ENCODE measurements at regions not wholly inside any gene's neighbourhood (a gene's known extent, or its start where the extent isn't known, plus 50 kb on each side); places are given as distances from the start of the nearest gene placed in this dataset.

DNA sequence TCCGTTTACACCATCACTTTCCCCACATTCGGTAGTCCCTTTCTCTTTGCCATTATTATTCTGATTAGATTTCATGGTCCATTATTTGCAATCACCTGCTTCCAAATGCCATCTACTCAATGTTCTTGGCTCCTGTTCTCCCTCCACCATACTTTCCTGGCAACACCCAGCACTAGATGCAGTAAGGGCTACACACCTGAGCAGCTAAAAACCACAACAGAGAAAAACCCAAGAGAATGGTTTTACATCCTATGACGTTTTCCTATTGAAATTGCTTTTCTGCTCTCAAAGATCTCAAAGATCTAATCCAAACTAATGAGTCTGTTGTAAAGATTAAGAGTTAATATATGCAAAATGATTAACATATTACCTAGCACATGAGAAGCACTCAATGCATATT, 441.3 kb downstream of the SHISA9 start:
- Mint-ChIP-seq H3K4me1 (peaks cover 2% of the 10 kb centered on the region; the same call in 1 of the 3 replicates), H3K36me3 (ENCODE audit: low read depth) (no peaks in the 10 kb centered on the region; the same call in 2 of the 3 replicates), H3K27ac (no peak overlapping the region), H3K27me3 (ENCODE audit: insufficient read depth, low read depth, poor library complexity) (no peaks in the 10 kb centered on the region), H3K4me3 (no peak overlapping the region), H3K9me3 (no peaks in the 10 kb centered on the region)
- Histone ChIP-seq H3K4me2 (peak overlapping the region; percentile 24; the same call in 1 of the 2 replicates), H3K79me2 (replicated peaks; ENCODE audit: insufficient read depth) (no peaks in the 10 kb centered on the region), H2AFZ (no peak overlapping the region), H3K27ac (ENCODE audit: low read depth) (no peak overlapping the region), H3K27me3 (ENCODE audit: insufficient read depth) (no peaks in the 10 kb centered on the region), H3K4me3 (no peak overlapping the region), H4K20me1 (replicated peaks; ENCODE audit: insufficient read depth) (no peaks in the 10 kb centered on the region), H3K36me3 (ENCODE audit: insufficient read depth) (no peaks in the 10 kb centered on the region), H3K4me1 (ENCODE audit: insufficient read depth) (peaks cover 10% of the 10 kb centered on the region), H3F3A (replicated peaks; ENCODE audit: low read depth) (no peaks in the 10 kb centered on the region), H3K9me2 (ENCODE audit: insufficient read depth) (peaks cover 3% of the 10 kb centered on the region; the same call in 1 of the 2 replicates)
- DNase-seq (ENCODE audit: low spot score) (no peak), ATAC-seq (no peak)
- no peak for TF ChIP-seq ZNF331 (CRISPR knock-in tag; IDR thresholded peaks at IDR 0.05; ENCODE audit: low read depth)
- TF ChIP-seq JUNB (IDR thresholded peaks at IDR 0.05; ENCODE audit: unreplicated experiment) = no peak

DNA sequence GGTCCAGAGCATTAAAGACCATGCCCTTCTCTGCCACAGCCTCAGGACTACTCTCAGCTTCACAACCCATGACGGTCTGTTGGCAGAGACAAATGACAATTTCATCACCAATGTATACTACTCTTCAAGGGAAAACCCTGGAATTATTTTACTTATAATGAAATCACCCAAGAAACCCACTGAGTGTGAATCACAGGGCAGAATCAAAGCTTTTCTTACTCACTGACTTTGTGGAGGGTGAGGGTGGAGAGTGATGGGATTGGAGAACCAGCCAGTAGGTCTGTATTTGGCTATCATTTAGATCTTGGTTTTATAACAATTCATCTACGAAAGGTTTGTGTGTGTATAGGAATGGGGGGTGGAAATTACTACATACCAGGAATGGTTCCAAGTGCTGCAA, 442.6 kb downstream of the SHISA9 start:
- Histone ChIP-seq H3K4me2 (no peak overlapping the region), H3K27me3 (ENCODE audit: insufficient read depth) (no peaks in the 10 kb centered on the region), H3K4me1 (ENCODE audit: insufficient read depth) (peaks cover 10% of the 10 kb centered on the region), H3K9me2 (ENCODE audit: insufficient read depth) (peaks cover 3% of the 10 kb centered on the region; the same call in 1 of the 2 replicates), H3F3A (replicated peaks; ENCODE audit: low read depth) (no peaks in the 10 kb centered on the region), H3K36me3 (ENCODE audit: insufficient read depth) (no peaks in the 10 kb centered on the region), H3K27ac (ENCODE audit: low read depth) (no peak overlapping the region), H4K20me1 (replicated peaks; ENCODE audit: insufficient read depth) (no peaks in the 10 kb centered on the region), H3K79me2 (replicated peaks; ENCODE audit: insufficient read depth) (no peaks in the 10 kb centered on the region), H2AFZ (no peak overlapping the region), H3K4me3 (no peak overlapping the region)
- no peaks in the 10 kb centered on the region for H3K9me3 Mint-ChIP-seq
- no peaks in the 10 kb centered on the region; the same call in 2 of the 3 replicates for H3K36me3 Mint-ChIP-seq (ENCODE audit: low read depth)
- ATAC-seq (no peak), DNase-seq (ENCODE audit: low spot score) (no peak)
- no peak overlapping the region for H3K4me3 Mint-ChIP-seq
- peaks cover 2% of the 10 kb centered on the region for H3K27me3 Mint-ChIP-seq (ENCODE audit: insufficient read depth, low read depth, poor library complexity)
- H3K27ac Mint-ChIP-seq = no peak overlapping the region
- H3K4me1 Mint-ChIP-seq = peaks cover 7% of the 10 kb centered on the region; the same call in 1 of the 3 replicates
- TF ChIP-seq POLR2AphosphoS5 (IDR thresholded peaks at IDR 0.05; ENCODE audit: low read depth) = no peak
- no peak for TF ChIP-seq REST (IDR thresholded peaks at IDR 0.05; ENCODE audit: unreplicated experiment)
- TF ChIP-seq NANOG (IDR thresholded peaks at IDR 0.05; ENCODE audit: borderline replicate concordance) = no peak
- TF ChIP-seq STAT1 (IDR thresholded peaks at IDR 0.05; ENCODE audit: unreplicated experiment) = no peak
- no peak for TF ChIP-seq ETS1 (IDR thresholded peaks at IDR 0.05)
- TF ChIP-seq CREB1 (CRISPR knock-in tag; IDR thresholded peaks at IDR 0.05; ENCODE audit: low read depth) = no peak
- no peak for TF ChIP-seq EZH2 (IDR thresholded peaks at IDR 0.05; ENCODE audit: low read depth, unreplicated experiment)
- no peak for TF ChIP-seq ZNF114 (CRISPR knock-in tag; IDR thresholded peaks at IDR 0.05)
- TF ChIP-seq, protein P1, sequence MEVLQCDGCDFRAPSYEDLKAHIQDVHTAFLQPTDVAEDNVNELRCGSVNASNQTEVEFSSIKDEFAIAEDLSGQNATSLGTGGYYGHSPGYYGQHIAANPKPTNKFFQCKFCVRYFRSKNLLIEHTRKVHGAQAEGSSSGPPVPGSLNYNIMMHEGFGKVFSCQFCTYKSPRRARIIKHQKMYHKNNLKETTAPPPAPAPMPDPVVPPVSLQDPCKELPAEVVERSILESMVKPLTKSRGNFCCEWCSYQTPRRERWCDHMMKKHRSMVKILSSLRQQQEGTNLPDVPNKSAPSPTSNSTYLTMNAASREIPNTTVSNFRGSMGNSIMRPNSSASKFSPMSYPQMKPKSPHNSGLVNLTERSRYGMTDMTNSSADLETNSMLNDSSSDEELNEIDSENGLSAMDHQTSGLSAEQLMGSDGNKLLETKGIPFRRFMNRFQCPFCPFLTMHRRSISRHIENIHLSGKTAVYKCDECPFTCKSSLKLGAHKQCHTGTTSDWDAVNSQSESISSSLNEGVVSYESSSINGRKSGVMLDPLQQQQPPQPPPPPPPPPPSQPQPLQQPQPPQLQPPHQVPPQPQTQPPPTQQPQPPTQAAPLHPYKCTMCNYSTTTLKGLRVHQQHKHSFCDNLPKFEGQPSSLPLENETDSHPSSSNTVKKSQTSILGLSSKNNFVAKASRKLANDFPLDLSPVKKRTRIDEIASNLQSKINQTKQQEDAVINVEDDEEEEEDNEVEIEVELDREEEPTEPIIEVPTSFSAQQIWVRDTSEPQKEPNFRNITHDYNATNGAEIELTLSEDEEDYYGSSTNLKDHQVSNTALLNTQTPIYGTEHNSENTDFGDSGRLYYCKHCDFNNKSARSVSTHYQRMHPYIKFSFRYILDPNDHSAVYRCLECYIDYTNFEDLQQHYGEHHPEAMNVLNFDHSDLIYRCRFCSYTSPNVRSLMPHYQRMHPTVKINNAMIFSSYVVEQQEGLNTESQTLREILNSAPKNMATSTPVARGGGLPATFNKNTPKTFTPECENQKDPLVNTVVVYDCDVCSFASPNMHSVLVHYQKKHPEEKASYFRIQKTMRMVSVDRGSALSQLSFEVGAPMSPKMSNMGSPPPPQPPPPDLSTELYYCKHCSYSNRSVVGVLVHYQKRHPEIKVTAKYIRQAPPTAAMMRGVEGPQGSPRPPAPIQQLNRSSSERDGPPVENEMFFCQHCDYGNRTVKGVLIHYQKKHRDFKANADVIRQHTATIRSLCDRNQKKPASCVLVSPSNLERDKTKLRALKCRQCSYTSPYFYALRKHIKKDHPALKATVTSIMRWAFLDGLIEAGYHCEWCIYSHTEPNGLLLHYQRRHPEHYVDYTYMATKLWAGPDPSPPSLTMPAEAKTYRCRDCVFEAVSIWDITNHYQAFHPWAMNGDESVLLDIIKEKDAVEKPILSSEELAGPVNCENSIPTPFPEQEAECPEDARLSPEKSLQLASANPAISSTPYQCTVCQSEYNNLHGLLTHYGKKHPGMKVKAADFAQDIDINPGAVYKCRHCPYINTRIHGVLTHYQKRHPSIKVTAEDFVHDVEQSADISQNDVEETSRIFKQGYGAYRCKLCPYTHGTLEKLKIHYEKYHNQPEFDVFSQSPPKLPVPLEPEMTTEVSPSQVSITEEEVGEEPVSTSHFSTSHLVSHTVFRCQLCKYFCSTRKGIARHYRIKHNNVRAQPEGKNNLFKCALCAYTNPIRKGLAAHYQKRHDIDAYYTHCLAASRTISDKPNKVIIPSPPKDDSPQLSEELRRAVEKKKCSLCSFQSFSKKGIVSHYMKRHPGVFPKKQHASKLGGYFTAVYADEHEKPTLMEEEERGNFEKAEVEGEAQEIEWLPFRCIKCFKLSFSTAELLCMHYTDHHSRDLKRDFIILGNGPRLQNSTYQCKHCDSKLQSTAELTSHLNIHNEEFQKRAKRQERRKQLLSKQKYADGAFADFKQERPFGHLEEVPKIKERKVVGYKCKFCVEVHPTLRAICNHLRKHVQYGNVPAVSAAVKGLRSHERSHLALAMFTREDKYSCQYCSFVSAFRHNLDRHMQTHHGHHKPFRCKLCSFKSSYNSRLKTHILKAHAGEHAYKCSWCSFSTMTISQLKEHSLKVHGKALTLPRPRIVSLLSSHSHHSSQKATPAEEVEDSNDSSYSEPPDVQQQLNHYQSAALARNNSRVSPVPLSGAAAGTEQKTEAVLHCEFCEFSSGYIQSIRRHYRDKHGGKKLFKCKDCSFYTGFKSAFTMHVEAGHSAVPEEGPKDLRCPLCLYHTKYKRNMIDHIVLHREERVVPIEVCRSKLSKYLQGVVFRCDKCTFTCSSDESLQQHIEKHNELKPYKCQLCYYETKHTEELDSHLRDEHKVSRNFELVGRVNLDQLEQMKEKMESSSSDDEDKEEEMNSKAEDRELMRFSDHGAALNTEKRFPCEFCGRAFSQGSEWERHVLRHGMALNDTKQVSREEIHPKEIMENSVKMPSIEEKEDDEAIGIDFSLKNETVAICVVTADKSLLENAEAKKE (CRISPR knock-in tag; IDR thresholded peaks at IDR 0.05) = no peak
